ENCODE measurements at regions not wholly inside any gene's neighbourhood (a gene's known extent, or its start where the extent isn't known, plus 50 kb on each side); places are given as distances from the start of the nearest gene placed in this dataset.

- TF ChIP-seq POLR2A (IDR thresholded peaks at IDR 0.05), result no peak
- TF ChIP-seq CTCF (IDR thresholded peaks at IDR 0.05), result no peak
These were observed 163.0 kb upstream of the NRXN3 start for GRCh38 chr14:78007160-78007559.
